ENCODE measurements at regions not wholly inside any gene's neighbourhood (a gene's known extent, or its start where the extent isn't known, plus 50 kb on each side); places are given as distances from the start of the nearest gene placed in this dataset.

DNA sequence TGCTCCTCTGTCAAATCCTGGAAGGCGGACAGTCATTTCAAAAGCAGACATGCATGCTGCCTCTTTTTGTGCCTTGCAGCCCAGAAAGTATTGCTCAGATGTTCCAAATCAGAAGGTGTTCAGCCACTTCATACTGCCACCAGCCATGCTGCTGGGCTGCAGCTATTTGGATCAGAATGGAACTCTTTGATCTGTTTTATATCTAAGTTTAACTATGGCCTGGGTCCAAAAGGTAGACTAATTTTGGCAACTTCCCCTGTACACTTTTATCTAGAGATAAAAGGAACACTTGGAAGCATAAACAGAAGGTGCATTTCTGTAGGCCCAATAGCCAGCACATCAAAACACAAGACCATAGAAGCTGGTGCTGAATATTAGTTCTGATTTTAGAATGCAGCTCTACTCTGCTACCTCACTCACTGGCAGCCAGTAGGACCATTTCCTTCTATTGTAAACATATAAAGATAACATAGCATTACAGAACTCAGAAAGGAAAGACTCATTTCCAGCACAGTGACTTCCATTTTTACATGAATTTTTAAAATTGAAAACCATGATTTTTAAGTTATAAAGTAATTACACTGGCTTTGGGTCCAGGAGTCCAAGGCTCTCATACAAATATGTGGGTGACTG is 143.1 kb upstream of the CAV2 start:
- Mint-ChIP-seq H3K27ac (ENCODE audit: unreplicated experiment) (peak overlapping the region; percentile 4), H3K4me1 (ENCODE audit: low read depth, unreplicated experiment) (peaks cover 39% of the 10 kb centered on the region), H3K27me3 (ENCODE audit: low read depth, unreplicated experiment) (no peaks in the 10 kb centered on the region), H3K9me3 (ENCODE audit: unreplicated experiment) (peaks cover 3% of the 10 kb centered on the region), H3K4me3 (ENCODE audit: unreplicated experiment) (no peak overlapping the region), H3K36me3 (ENCODE audit: low read depth, unreplicated experiment) (no peaks in the 10 kb centered on the region)
- Histone ChIP-seq H3K4me3 (ENCODE audit: insufficient read depth, low read depth, low read length) (no peak overlapping the region), H3K4me2 (ENCODE audit: low read length) (no peak overlapping the region), H3K79me2 (ENCODE audit: insufficient read depth, low read length) (no peaks in the 10 kb centered on the region), H4K20me1 (ENCODE audit: insufficient read depth, low read length) (no peaks in the 10 kb centered on the region), H3K4me1 (ENCODE audit: insufficient read depth, low read length) (peaks cover 47% of the 10 kb centered on the region), H2AFZ (ENCODE audit: low read depth, low read length) (no peak overlapping the region), H3K27me3 (ENCODE audit: insufficient read depth, low read length) (no peaks in the 10 kb centered on the region), H3K27ac (ENCODE audit: low read depth, low read length) (peak overlapping the region; percentile 92), H3K9me3 (ENCODE audit: insufficient read depth, low read depth, low read length) (no peaks in the 10 kb centered on the region), H3K36me3 (ENCODE audit: insufficient read depth, low read length) (no peaks in the 10 kb centered on the region), H3K9ac (ENCODE audit: low read length) (no peak overlapping the region)
- DNase-seq (ENCODE audit: low read depth) (no peak), FAIRE-seq (no peak)
- TF ChIP-seq, protein P1, sequence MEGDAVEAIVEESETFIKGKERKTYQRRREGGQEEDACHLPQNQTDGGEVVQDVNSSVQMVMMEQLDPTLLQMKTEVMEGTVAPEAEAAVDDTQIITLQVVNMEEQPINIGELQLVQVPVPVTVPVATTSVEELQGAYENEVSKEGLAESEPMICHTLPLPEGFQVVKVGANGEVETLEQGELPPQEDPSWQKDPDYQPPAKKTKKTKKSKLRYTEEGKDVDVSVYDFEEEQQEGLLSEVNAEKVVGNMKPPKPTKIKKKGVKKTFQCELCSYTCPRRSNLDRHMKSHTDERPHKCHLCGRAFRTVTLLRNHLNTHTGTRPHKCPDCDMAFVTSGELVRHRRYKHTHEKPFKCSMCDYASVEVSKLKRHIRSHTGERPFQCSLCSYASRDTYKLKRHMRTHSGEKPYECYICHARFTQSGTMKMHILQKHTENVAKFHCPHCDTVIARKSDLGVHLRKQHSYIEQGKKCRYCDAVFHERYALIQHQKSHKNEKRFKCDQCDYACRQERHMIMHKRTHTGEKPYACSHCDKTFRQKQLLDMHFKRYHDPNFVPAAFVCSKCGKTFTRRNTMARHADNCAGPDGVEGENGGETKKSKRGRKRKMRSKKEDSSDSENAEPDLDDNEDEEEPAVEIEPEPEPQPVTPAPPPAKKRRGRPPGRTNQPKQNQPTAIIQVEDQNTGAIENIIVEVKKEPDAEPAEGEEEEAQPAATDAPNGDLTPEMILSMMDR (IDR thresholded peaks at IDR 0.05; ENCODE audit: insufficient read depth, low read depth, low read length): no peak
- TF ChIP-seq EZH2 (IDR thresholded peaks at IDR 0.05; ENCODE audit: insufficient read depth, low read length): no peak

- FAIRE-seq: no peak
- no peak overlapping the region for H3K27ac Mint-ChIP-seq (ENCODE audit: unreplicated experiment)
These were observed 142.6 kb upstream of the CAV2 start for GRCh38 chr7:116356979-116357378.

More at GRCh38 chr7:116356979-116357378, 142.6 kb upstream of the CAV2 start:
- H3K9me3 Mint-ChIP-seq (ENCODE audit: unreplicated experiment): peaks cover 4% of the 10 kb centered on the region
- Histone ChIP-seq H3K9me3 (ENCODE audit: insufficient read depth, low read depth, low read length) (no peaks in the 10 kb centered on the region), H3K36me3 (ENCODE audit: insufficient read depth, low read length) (no peaks in the 10 kb centered on the region), H2AFZ (ENCODE audit: low read depth, low read length) (no peak overlapping the region), H3K4me1 (ENCODE audit: insufficient read depth, low read length) (peaks cover 47% of the 10 kb centered on the region), H3K27me3 (ENCODE audit: insufficient read depth, low read length) (no peaks in the 10 kb centered on the region), H3K27ac (ENCODE audit: low read depth, low read length) (peak overlapping the region; percentile 59), H3K9ac (ENCODE audit: low read length) (no peak overlapping the region), H4K20me1 (ENCODE audit: insufficient read depth, low read length) (no peaks in the 10 kb centered on the region), H3K4me2 (ENCODE audit: low read length) (peak overlapping the region; percentile 1), H3K79me2 (ENCODE audit: insufficient read depth, low read length) (no peaks in the 10 kb centered on the region), H3K4me3 (ENCODE audit: insufficient read depth, low read depth, low read length) (no peak overlapping the region)
- H3K27me3 Mint-ChIP-seq (ENCODE audit: low read depth, unreplicated experiment): no peaks in the 10 kb centered on the region
- TF ChIP-seq, protein P1 (IDR thresholded peaks at IDR 0.05; ENCODE audit: insufficient read depth, low read depth, low read length): no peak
- TF ChIP-seq EZH2 (IDR thresholded peaks at IDR 0.05; ENCODE audit: insufficient read depth, low read length): no peak
- DNase-seq (ENCODE audit: low read depth): peak; percentile 19
- peaks cover 39% of the 10 kb centered on the region for H3K4me1 Mint-ChIP-seq (ENCODE audit: low read depth, unreplicated experiment)
- H3K36me3 Mint-ChIP-seq (ENCODE audit: low read depth, unreplicated experiment): no peaks in the 10 kb centered on the region
- no peak overlapping the region for H3K4me3 Mint-ChIP-seq (ENCODE audit: unreplicated experiment)
